Nephron (organoid): ENCODE measurements at regions not wholly inside any gene's neighbourhood (a gene's known extent, or its start where the extent isn't known, plus 50 kb on each side); places are given as distances from the start of the nearest gene placed in this dataset.

Experiments used
- H3K27ac Mint-ChIP-seq, 3 experiments: 2 replicates each; pipeline ENCODE4 v1.8.0; 2020; ENCODE audit warnings: mixed read lengths in 3 of 3, mild to moderate bottlenecking in 2 of 3, moderate library complexity in 1 of 3
- H3K27me3 Mint-ChIP-seq: 2 replicates; pipeline ENCODE4 v1.8.0; 2021; ENCODE audit warnings: low read depth, mild to moderate bottlenecking, moderate library complexity, mixed read lengths
- H3K36me3 Mint-ChIP-seq: 2 replicates; pipeline ENCODE4 v1.8.0; 2020; ENCODE audit warnings: low read depth, mixed read lengths
- H3K4me1 Mint-ChIP-seq: 2 replicates; pipeline ENCODE4 v1.8.0; 2020; ENCODE audit warnings: mixed read lengths
- H3K4me3 Mint-ChIP-seq, 3 experiments: 2 replicates each; pipeline ENCODE4 v1.8.0; 2020; ENCODE audit warnings: mild to moderate bottlenecking in 3 of 3, mixed read lengths in 3 of 3, moderate library complexity in 2 of 3
- H3K9me3 Mint-ChIP-seq: 2 replicates; pipeline ENCODE4 v1.8.0; 2020; ENCODE audit warnings: mixed read lengths
- TF ChIP-seq, protein P1 (sequence below), 3 experiments: fragments of 200-600 bp; sonication (generic); IDR thresholded peaks; one replicate each; pipeline ENCODE4 v1.5.0; 2021; ENCODE audit warnings: antibody characterized with exemption in 3 of 3; ENCODE audit not compliant: unreplicated experiment in 3 of 3

DNA sequence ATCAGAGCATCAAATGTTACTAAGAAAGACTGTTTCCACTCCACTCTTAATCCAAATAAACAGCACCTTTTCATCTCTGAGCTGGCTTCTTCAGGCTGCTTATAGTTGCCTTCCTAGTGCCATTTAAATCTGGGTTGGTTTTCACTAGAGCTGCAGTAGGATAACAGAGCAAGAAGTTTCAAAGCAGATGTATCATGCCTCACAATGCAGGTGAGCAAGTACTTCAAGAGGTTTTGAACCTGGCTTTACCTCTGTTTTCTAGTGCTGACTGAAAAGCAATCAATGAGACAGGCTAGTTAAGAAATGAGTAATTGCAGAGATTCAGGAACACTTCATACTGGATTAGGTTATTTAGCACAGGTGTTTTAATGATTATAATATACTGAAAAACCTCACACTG is 147.7 kb upstream of the SATB1 start:
- no peaks in the 10 kb centered on the region for H3K4me1 Mint-ChIP-seq
- H3K36me3 Mint-ChIP-seq = no peaks in the 10 kb centered on the region
- no peak overlapping the region for H3K4me3 Mint-ChIP-seq
- no peaks in the 10 kb centered on the region for H3K27me3 Mint-ChIP-seq
- TF ChIP-seq, protein P1, sequence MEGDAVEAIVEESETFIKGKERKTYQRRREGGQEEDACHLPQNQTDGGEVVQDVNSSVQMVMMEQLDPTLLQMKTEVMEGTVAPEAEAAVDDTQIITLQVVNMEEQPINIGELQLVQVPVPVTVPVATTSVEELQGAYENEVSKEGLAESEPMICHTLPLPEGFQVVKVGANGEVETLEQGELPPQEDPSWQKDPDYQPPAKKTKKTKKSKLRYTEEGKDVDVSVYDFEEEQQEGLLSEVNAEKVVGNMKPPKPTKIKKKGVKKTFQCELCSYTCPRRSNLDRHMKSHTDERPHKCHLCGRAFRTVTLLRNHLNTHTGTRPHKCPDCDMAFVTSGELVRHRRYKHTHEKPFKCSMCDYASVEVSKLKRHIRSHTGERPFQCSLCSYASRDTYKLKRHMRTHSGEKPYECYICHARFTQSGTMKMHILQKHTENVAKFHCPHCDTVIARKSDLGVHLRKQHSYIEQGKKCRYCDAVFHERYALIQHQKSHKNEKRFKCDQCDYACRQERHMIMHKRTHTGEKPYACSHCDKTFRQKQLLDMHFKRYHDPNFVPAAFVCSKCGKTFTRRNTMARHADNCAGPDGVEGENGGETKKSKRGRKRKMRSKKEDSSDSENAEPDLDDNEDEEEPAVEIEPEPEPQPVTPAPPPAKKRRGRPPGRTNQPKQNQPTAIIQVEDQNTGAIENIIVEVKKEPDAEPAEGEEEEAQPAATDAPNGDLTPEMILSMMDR (IDR thresholded peaks at IDR 0.05; ENCODE audit: unreplicated experiment in 3 of 3) = no peak
- H3K27ac Mint-ChIP-seq = no peak overlapping the region
- H3K9me3 Mint-ChIP-seq = peaks cover 4% of the 10 kb centered on the region

DNA sequence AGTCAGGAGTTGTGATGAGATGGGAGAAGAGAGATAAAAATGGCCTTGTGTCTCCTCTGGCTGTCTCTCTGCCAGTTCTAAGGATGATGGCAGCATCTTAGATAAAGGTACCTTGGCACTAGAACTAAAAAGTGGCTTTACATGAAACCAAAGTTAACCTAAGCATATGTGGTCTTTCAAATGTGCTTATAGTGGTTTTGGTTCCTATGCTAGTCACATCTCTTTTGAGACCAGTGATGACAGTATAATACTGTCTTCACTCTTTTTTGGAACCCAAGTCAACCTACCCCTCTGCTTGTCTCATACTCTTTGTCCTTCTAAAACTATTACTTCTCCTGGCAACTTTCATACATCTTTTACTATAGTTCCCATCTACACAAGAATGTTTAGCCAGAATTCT is 142.2 kb upstream of the SATB1 start:
- Mint-ChIP-seq H3K27ac (no peak overlapping the region), H3K27me3 (no peaks in the 10 kb centered on the region), H3K9me3 (no peaks in the 10 kb centered on the region), H3K4me1 (no peaks in the 10 kb centered on the region), H3K36me3 (no peaks in the 10 kb centered on the region), H3K4me3 (no peak overlapping the region)
- TF ChIP-seq, protein P1 (IDR thresholded peaks at IDR 0.05; ENCODE audit: unreplicated experiment in 3 of 3) = no peak

- no peaks in the 10 kb centered on the region for H3K27me3 Mint-ChIP-seq
- no peak overlapping the region for H3K4me3 Mint-ChIP-seq
- no peaks in the 10 kb centered on the region for H3K36me3 Mint-ChIP-seq
- TF ChIP-seq, protein P1 (IDR thresholded peaks at IDR 0.05; ENCODE audit: unreplicated experiment in 3 of 3) = no peak
- H3K27ac Mint-ChIP-seq = no peak overlapping the region
- H3K9me3 Mint-ChIP-seq = no peaks in the 10 kb centered on the region
- H3K4me1 Mint-ChIP-seq = no peaks in the 10 kb centered on the region
These were observed 137.4 kb upstream of the SATB1 start for GRCh38 chr3:18562364-18563154.

- H3K27me3 Mint-ChIP-seq = no peaks in the 10 kb centered on the region
- no peaks in the 10 kb centered on the region for H3K4me1 Mint-ChIP-seq
- TF ChIP-seq, protein P1 (IDR thresholded peaks at IDR 0.05; ENCODE audit: unreplicated experiment in 3 of 3) = peak; percentile 44 to 67 (median 64)
- no peak overlapping the region for H3K27ac Mint-ChIP-seq
- no peaks in the 10 kb centered on the region for H3K36me3 Mint-ChIP-seq
- H3K9me3 Mint-ChIP-seq = no peaks in the 10 kb centered on the region
- H3K4me3 Mint-ChIP-seq = no peak overlapping the region
These were observed 134.2 kb upstream of the SATB1 start for GRCh38 chr3:18559331-18559842.

DNA sequence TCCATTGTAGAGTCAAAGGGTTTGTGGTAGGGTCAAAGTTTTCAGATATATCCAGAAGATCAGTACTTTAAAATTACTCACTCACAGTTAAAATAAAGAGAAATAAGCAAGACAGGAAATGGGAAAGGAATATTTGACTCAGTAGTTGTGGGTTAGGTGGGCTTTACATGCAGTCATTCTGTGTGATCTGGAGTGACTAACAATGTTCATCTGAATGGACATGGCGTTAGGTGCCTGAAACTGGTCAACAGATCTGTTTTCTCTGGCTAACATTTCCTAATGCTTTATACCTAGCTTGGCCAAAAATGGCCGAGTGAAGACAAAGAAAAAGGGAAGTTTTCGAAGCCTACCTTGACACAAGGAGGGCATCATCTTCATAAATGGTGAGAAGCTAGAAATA is 133.4 kb upstream of the SATB1 start:
- Mint-ChIP-seq H3K36me3 (no peaks in the 10 kb centered on the region), H3K27ac (no peak overlapping the region), H3K27me3 (no peaks in the 10 kb centered on the region), H3K4me1 (no peaks in the 10 kb centered on the region), H3K9me3 (no peaks in the 10 kb centered on the region), H3K4me3 (no peak overlapping the region)
- TF ChIP-seq, protein P1 (IDR thresholded peaks at IDR 0.05; ENCODE audit: unreplicated experiment in 3 of 3) = no peak

GRCh38 chr3:18557216-18557615 is 132.1 kb upstream of the SATB1 start:
- no peaks in the 10 kb centered on the region for H3K4me1 Mint-ChIP-seq
- H3K9me3 Mint-ChIP-seq = no peaks in the 10 kb centered on the region
- TF ChIP-seq, protein P1 (IDR thresholded peaks at IDR 0.05; ENCODE audit: unreplicated experiment in 3 of 3) = no peak
- H3K27me3 Mint-ChIP-seq = no peaks in the 10 kb centered on the region
- no peak overlapping the region for H3K4me3 Mint-ChIP-seq
- no peak overlapping the region for H3K27ac Mint-ChIP-seq
- no peaks in the 10 kb centered on the region for H3K36me3 Mint-ChIP-seq
